ENCODE measurements at regions not wholly inside any gene's neighbourhood (a gene's known extent, or its start where the extent isn't known, plus 50 kb on each side); places are given as distances from the start of the nearest gene placed in this dataset.

- TF ChIP-seq CTCF (conservative IDR thresholded peaks at IDR 0.05) = no peak
- Histone ChIP-seq H3K79me2 (ENCODE audit: insufficient read depth, low read length) (no peaks in the 10 kb centered on the region), H4K91ac (ENCODE audit: insufficient read length, low read depth, low read length) (no peak overlapping the region), H3K56ac (ENCODE audit: insufficient read length, low read depth, low read length) (no peak overlapping the region), H3K4me1 (ENCODE audit: insufficient read depth, low read length) (no peaks in the 10 kb centered on the region), H3K23me2 (ENCODE audit: insufficient read length, low read depth, low read length, poor library complexity, severe bottlenecking) (no peaks in the 10 kb centered on the region), H2AFZ (ENCODE audit: low read length) (no peak overlapping the region), H3K79me1 (ENCODE audit: insufficient read depth, low read depth, low read length, poor library complexity, severe bottlenecking) (no peaks in the 10 kb centered on the region), H2BK5ac (ENCODE audit: insufficient read length, low read length) (no peak overlapping the region), H3T11ph (ENCODE audit: low read length) (no peak overlapping the region), H3K9ac (ENCODE audit: extremely low read depth, insufficient read length, low read length) (no peak overlapping the region), H2AK5ac (ENCODE audit: insufficient read length, low read length) (no peak overlapping the region), H3K27me3 (ENCODE audit: insufficient read depth, low read length) (no peaks in the 10 kb centered on the region), H2BK120ac (ENCODE audit: low read depth, low read length, poor library complexity, severe bottlenecking) (no peak overlapping the region), H3K14ac (ENCODE audit: insufficient read depth, low read length) (no peak overlapping the region), H3K9me3 (ENCODE audit: control insufficient read depth, low read depth, low read length) (no peaks in the 10 kb centered on the region), H2BK20ac (ENCODE audit: low read depth, low read length, poor library complexity, severe bottlenecking) (no peak overlapping the region), H3K4me2 (ENCODE audit: insufficient read depth, insufficient read length, low read length) (no peak overlapping the region), H2BK12ac (ENCODE audit: insufficient read length, low read depth, low read length) (no peak overlapping the region), H4K5ac (ENCODE audit: insufficient read length, low read depth, low read length) (no peak overlapping the region), H3K27ac (ENCODE audit: insufficient read length, low read depth, low read length) (no peak overlapping the region), H3K23ac (ENCODE audit: insufficient read length, low read depth, low read length) (no peak overlapping the region), H4K8ac (replicated peaks; ENCODE audit: insufficient read length, low read depth, low read length) (no peak overlapping the region), H4K20me1 (ENCODE audit: control insufficient read depth, insufficient read depth, insufficient read length) (no peaks in the 10 kb centered on the region), H2BK15ac (ENCODE audit: low read depth, low read length) (no peak overlapping the region), H3K18ac (ENCODE audit: insufficient read length, low read depth, low read length) (no peak overlapping the region), H3K4ac (ENCODE audit: low read depth, low read length) (no peak overlapping the region)
- H3K9me3 Mint-ChIP-seq = no peaks in the 10 kb centered on the region
- H3K36me3 Mint-ChIP-seq (ENCODE audit: insufficient read depth in 1 of 3, low read depth in 3 of 3) = no peaks in the 10 kb centered on the region; a peak in 1 of 7 replicates
- no peak overlapping the region for H3K27ac Mint-ChIP-seq
- H3K4me1 Mint-ChIP-seq = peaks cover 4% of the 10 kb centered on the region in 2 experiments; a peak in 2 of 4 replicates
- no peaks in the 10 kb centered on the region; the same call in 1 of the 2 replicates for H3K27me3 Mint-ChIP-seq (ENCODE audit: low read depth)
- no CpG with 5 or more reads among the region's 3 CpGs for WGBS (ENCODE audit: extremely low coverage, insufficient read length, low lambda C conversion rate)
- no peak for DNase-seq
- no peak overlapping the region for H3K4me3 Mint-ChIP-seq
Observed at GRCh38 chr13:57925250-57925649, 293.7 kb downstream of the PCDH17 start.
